GM06990 (cell line): ENCODE measurements at regions not wholly inside any gene's neighbourhood (a gene's known extent, or its start where the extent isn't known, plus 50 kb on each side); places are given as distances from the start of the nearest gene placed in this dataset.
"Not testable (repeated sequence)": the region's sequence is repeated elsewhere in the genome, so short reads cannot be mapped to it uniquely, and the experiment has no call there.

ENCODE experiments used
- DNase-seq: peaks from one replicate; pipeline ENCODE4 v3.0.0-alpha.2; 2011; ENCODE audit not compliant: insufficient read length; ENCODE audit errors: extremely low read depth
- H3K27me3 ChIP-seq: replicated peaks from 2 replicates; pipeline ENCODE4 v1.6.0; 2011; ENCODE audit warnings: low read length; ENCODE audit not compliant: control insufficient read depth, insufficient read depth
- H3K36me3 ChIP-seq: 2 replicates; pipeline ENCODE4 v1.5.1; 2011; ENCODE audit warnings: low read length; ENCODE audit not compliant: control insufficient read depth, insufficient read depth
- H3K4me3 ChIP-seq: replicated peaks from 2 replicates; pipeline ENCODE4 v1.5.1; 2011; ENCODE audit warnings: low read depth, mild to moderate bottlenecking, control low read depth, low read length
- CTCF ChIP-seq: IDR thresholded peaks from 2 replicates; pipeline ENCODE4 v1.5.1; 2011; ENCODE audit warnings: low read length, control low read depth, mild to moderate bottlenecking, inconsistent platforms; ENCODE audit not compliant: insufficient read depth, poor library complexity, severe bottlenecking

GRCh38 chr11:42422090-42422489 lies 889.7 kb upstream of the API5 start:
- DNase-seq, result no peak
- no peak for TF ChIP-seq CTCF
- Histone ChIP-seq H3K27me3 (no peaks in the 10 kb centered on the region), H3K36me3 (no peaks in the 10 kb centered on the region), H3K4me3 (no peak overlapping the region)

GRCh38 chr11:42434911-42435310 lies 876.9 kb upstream of the API5 start:
- DNase-seq, H3K4me3 ChIP-seq, H3K27me3 ChIP-seq, H3K36me3 ChIP-seq: not testable (repeated sequence)

GRCh38 chr11:42444406-42444805 lies 867.4 kb upstream of the API5 start:
- TF ChIP-seq CTCF, result no peak
- DNase-seq, result no peak

GRCh38 chr11:42462558-42463310 lies 849.1 kb upstream of the API5 start:
- H3K4me3 ChIP-seq, result no peak overlapping the region
- no peaks in the 10 kb centered on the region for H3K27me3 ChIP-seq
- TF ChIP-seq CTCF, result no peak
- DNase-seq, result no peak
- H3K36me3 ChIP-seq, result no peaks in the 10 kb centered on the region

More at GRCh38 chr11:42444406-42444805, 867.4 kb upstream of the API5 start:
- no peaks in the 10 kb centered on the region for H3K27me3 ChIP-seq
- H3K36me3 ChIP-seq, result no peaks in the 10 kb centered on the region
- H3K4me3 ChIP-seq, result no peak overlapping the region

- no peaks in the 10 kb centered on the region for H3K36me3 ChIP-seq
- H3K27me3 ChIP-seq, result no peaks in the 10 kb centered on the region
- no peak overlapping the region for H3K4me3 ChIP-seq
- no peak for DNase-seq
- no peak for TF ChIP-seq CTCF
Measured at GRCh38 chr11:42465623-42466022, 846.2 kb upstream of the API5 start.

- Histone ChIP-seq H3K36me3 (no peaks in the 10 kb centered on the region), H3K4me3 (no peak overlapping the region), H3K27me3 (no peaks in the 10 kb centered on the region)
- no peak for DNase-seq
- no peak for TF ChIP-seq CTCF
Measured at GRCh38 chr11:42473106-42473505, 838.7 kb upstream of the API5 start.
